DND-41 (cell line): ENCODE measurements at regions not wholly inside any gene's neighbourhood (a gene's known extent, or its start where the extent isn't known, plus 50 kb on each side); places are given as distances from the start of the nearest gene placed in this dataset.

Experiments used
- ATAC-seq: fragments of 200-7000 bp; cut with Tn5 transposase; 3 replicates; pipeline ENCODE4 v1.9.1; 2021; ENCODE audit warnings: low read depth; ENCODE audit not compliant: insufficient read depth
- DNase-seq: peaks from one replicate; pipeline ENCODE4 v3.0.0-alpha.2; 2020
- H2AFZ ChIP-seq: 2 replicates; pipeline ENCODE4 v1.6.0; 2012; ENCODE audit warnings: low read depth, low read length
- H3K27ac ChIP-seq: 2 replicates; pipeline ENCODE4 v1.5.1; 2012; ENCODE audit warnings: low read length, inconsistent platforms
- H3K27me3 ChIP-seq: fragments of 200-600 bp; sonication (generic); 2 replicates; pipeline ENCODE4 v1.6.0; 2012; ENCODE audit warnings: low read length, mild to moderate bottlenecking, inconsistent platforms; ENCODE audit not compliant: insufficient read depth, poor library complexity
- H3K36me3 ChIP-seq: 2 replicates; pipeline ENCODE4 v1.5.1; 2012; ENCODE audit warnings: low read length, inconsistent platforms; ENCODE audit not compliant: insufficient read depth
- H3K4me1 ChIP-seq: 2 replicates; pipeline ENCODE4 v1.5.1; 2012; ENCODE audit warnings: mild to moderate bottlenecking, low read length; ENCODE audit not compliant: insufficient read depth
- H3K4me2 ChIP-seq: 2 replicates; pipeline ENCODE4 v1.6.0; 2012; ENCODE audit warnings: mild to moderate bottlenecking, moderate library complexity, low read length, inconsistent platforms; ENCODE audit not compliant: insufficient read depth
- H3K4me3 ChIP-seq, 2 experiments: fragments of 200-600 bp in 1 of 2; shearing (Covaris generic) in 1 of 2; 2 replicates each; pipeline ENCODE4 v1.5.1; 2012 to 2016; ENCODE audit warnings: inconsistent platforms in 2 of 2, low read length in 2 of 2, mild to moderate bottlenecking in 2 of 2, low read depth in 1 of 2, moderate library complexity in 1 of 2
- H3K79me2 ChIP-seq: 2 replicates; pipeline ENCODE4 v1.6.0; 2012; ENCODE audit warnings: low read length, inconsistent platforms; ENCODE audit not compliant: insufficient read depth
- H3K9ac ChIP-seq: 2 replicates; pipeline ENCODE4 v1.6.0; 2012; ENCODE audit warnings: low read depth, mild to moderate bottlenecking, inconsistent platforms, low read length, moderate library complexity
- H3K9me3 ChIP-seq: 2 replicates; pipeline ENCODE4 v1.5.1; 2012; ENCODE audit warnings: low read length, moderate library complexity, mild to moderate bottlenecking, inconsistent platforms; ENCODE audit not compliant: insufficient read depth, severe bottlenecking
- H4K20me1 ChIP-seq: 2 replicates; pipeline ENCODE4 v1.6.0; 2012; ENCODE audit warnings: low read length; ENCODE audit not compliant: insufficient read depth
- CTCF ChIP-seq: IDR thresholded peaks from 2 replicates; pipeline ENCODE4 v1.5.1; 2012; ENCODE audit warnings: borderline replicate concordance, low read length, moderate library complexity, mild to moderate bottlenecking; ENCODE audit not compliant: poor library complexity, severe bottlenecking; ENCODE audit errors: extremely low read depth
- EZH2 ChIP-seq: IDR thresholded peaks from 3 replicates; pipeline ENCODE4 v1.6.1; 2012; ENCODE audit warnings: borderline replicate concordance, low read depth, mild to moderate bottlenecking, moderate library complexity, low read length, inconsistent platforms; ENCODE audit not compliant: severe bottlenecking

GRCh38 chr7:106520962-106521514, 139.9 kb downstream of the CCDC71L start:
- H3K27ac ChIP-seq, result no peak overlapping the region
- no peaks in the 10 kb centered on the region for H3K36me3 ChIP-seq
- no peaks in the 10 kb centered on the region for H3K9me3 ChIP-seq
- no peak overlapping the region for H3K4me3 ChIP-seq
- ATAC-seq (no peak), DNase-seq (no peak)
- H3K27me3 ChIP-seq, result peaks cover 8% of the 10 kb centered on the region
- H2AFZ ChIP-seq, result no peak overlapping the region
- no peaks in the 10 kb centered on the region for H4K20me1 ChIP-seq
- peak; percentile 40 for TF ChIP-seq CTCF
- TF ChIP-seq EZH2, result no peak
- H3K9ac ChIP-seq, result no peak overlapping the region
- H3K79me2 ChIP-seq, result no peaks in the 10 kb centered on the region
- H3K4me1 ChIP-seq, result peaks cover 14% of the 10 kb centered on the region
- no peak overlapping the region for H3K4me2 ChIP-seq

- Histone ChIP-seq H3K27ac (no peak overlapping the region), H3K36me3 (no peaks in the 10 kb centered on the region), H3K79me2 (no peaks in the 10 kb centered on the region), H3K27me3 (peaks cover 8% of the 10 kb centered on the region), H3K9me3 (no peaks in the 10 kb centered on the region), H2AFZ (no peak overlapping the region), H4K20me1 (no peaks in the 10 kb centered on the region), H3K4me2 (no peak overlapping the region), H3K4me1 (no peaks in the 10 kb centered on the region), H3K4me3 (no peak overlapping the region), H3K9ac (no peak overlapping the region)
- ATAC-seq, result no peak
- TF ChIP-seq CTCF (no peak), EZH2 (no peak)
- no peak for DNase-seq
Observed at GRCh38 chr7:106518967-106519366, 142.0 kb downstream of the CCDC71L start.

- H3K27ac ChIP-seq, result no peak overlapping the region
- no peak for DNase-seq
- H4K20me1 ChIP-seq, result no peaks in the 10 kb centered on the region
- TF ChIP-seq CTCF (no peak), EZH2 (no peak)
- no peak overlapping the region for H3K9ac ChIP-seq
- no peak overlapping the region for H3K4me2 ChIP-seq
- no peaks in the 10 kb centered on the region for H3K79me2 ChIP-seq
- no peaks in the 10 kb centered on the region for H3K36me3 ChIP-seq
- no peak overlapping the region for H3K4me3 ChIP-seq
- peaks cover 8% of the 10 kb centered on the region for H3K27me3 ChIP-seq
- no peaks in the 10 kb centered on the region for H3K4me1 ChIP-seq
- no peaks in the 10 kb centered on the region for H3K9me3 ChIP-seq
- ATAC-seq, result no peak
- no peak overlapping the region for H2AFZ ChIP-seq
Observed at GRCh38 chr7:106518239-106518638, 142.7 kb downstream of the CCDC71L start.

GRCh38 chr7:106517508-106517907, 143.4 kb downstream of the CCDC71L start:
- DNase-seq (no peak), ATAC-seq (no peak)
- Histone ChIP-seq H3K27me3 (peaks cover 8% of the 10 kb centered on the region), H2AFZ (no peak overlapping the region), H3K4me3 (no peak overlapping the region), H3K9me3 (no peaks in the 10 kb centered on the region), H3K79me2 (no peaks in the 10 kb centered on the region), H3K4me1 (no peaks in the 10 kb centered on the region), H4K20me1 (no peaks in the 10 kb centered on the region), H3K9ac (no peak overlapping the region), H3K27ac (no peak overlapping the region), H3K4me2 (no peak overlapping the region), H3K36me3 (no peaks in the 10 kb centered on the region)
- TF ChIP-seq EZH2 (no peak), CTCF (no peak)
